ENCODE measurements at regions not wholly inside any gene's neighbourhood (a gene's known extent, or its start where the extent isn't known, plus 50 kb on each side); places are given as distances from the start of the nearest gene placed in this dataset.
"Not testable (repeated sequence)": the region's sequence is repeated elsewhere in the genome, so short reads cannot be mapped to it uniquely, and the experiment has no call there.

- TF ChIP-seq POLR2A (IDR thresholded peaks at IDR 0.05; ENCODE audit: low read depth, low read length) (no peak), TAF1 (IDR thresholded peaks at IDR 0.05; ENCODE audit: borderline replicate concordance, low read depth, low read length) (no peak), POLR2AphosphoS5 (IDR thresholded peaks at IDR 0.05; ENCODE audit: low read depth, low read length) (no peak)
- no peak for FAIRE-seq
- no peak for DNase-seq (ENCODE audit: insufficient read length)
Measured at GRCh38 chr3:194189243-194189791, 53.4 kb downstream of the HES1 start.

- not testable (repeated sequence) for FAIRE-seq; DNase-seq (ENCODE audit: insufficient read length)
Measured at GRCh38 chr3:194191850-194192249, 55.9 kb downstream of the HES1 start.

- FAIRE-seq = peak; percentile 36
Measured at GRCh38 chr3:194194051-194194756, 58.3 kb downstream of the HES1 start.

GRCh38 chr3:194194757-194195085 lies 58.8 kb downstream of the HES1 start:
- TF ChIP-seq TAF1 (IDR thresholded peaks at IDR 0.05; ENCODE audit: borderline replicate concordance, low read depth, low read length) (no peak), POLR2A (IDR thresholded peaks at IDR 0.05; ENCODE audit: low read depth, low read length) (no peak), POLR2AphosphoS5 (IDR thresholded peaks at IDR 0.05; ENCODE audit: low read depth, low read length) (no peak)
- no peak for DNase-seq (ENCODE audit: insufficient read length)
- FAIRE-seq = no peak

More at GRCh38 chr3:194194051-194194756, 58.3 kb downstream of the HES1 start:
- DNase-seq (ENCODE audit: insufficient read length) = no peak
- TF ChIP-seq POLR2AphosphoS5 (IDR thresholded peaks at IDR 0.05; ENCODE audit: low read depth, low read length) = no peak
- TF ChIP-seq POLR2A (IDR thresholded peaks at IDR 0.05; ENCODE audit: low read depth, low read length) = no peak
- no peak for TF ChIP-seq TAF1 (IDR thresholded peaks at IDR 0.05; ENCODE audit: borderline replicate concordance, low read depth, low read length)

- no peak for FAIRE-seq
Measured at GRCh38 chr3:194195611-194196010, 59.7 kb downstream of the HES1 start.

GRCh38 chr3:194196876-194197275 lies 60.9 kb downstream of the HES1 start:
- DNase-seq (ENCODE audit: insufficient read length) (no peak), FAIRE-seq (no peak)
- TF ChIP-seq TAF1 (IDR thresholded peaks at IDR 0.05; ENCODE audit: borderline replicate concordance, low read depth, low read length) (no peak), POLR2AphosphoS5 (IDR thresholded peaks at IDR 0.05; ENCODE audit: low read depth, low read length) (no peak), POLR2A (IDR thresholded peaks at IDR 0.05; ENCODE audit: low read depth, low read length) (no peak)

More at GRCh38 chr3:194195611-194196010, 59.7 kb downstream of the HES1 start:
- no peak for TF ChIP-seq TAF1 (IDR thresholded peaks at IDR 0.05; ENCODE audit: borderline replicate concordance, low read depth, low read length)
- no peak for TF ChIP-seq POLR2AphosphoS5 (IDR thresholded peaks at IDR 0.05; ENCODE audit: low read depth, low read length)
- no peak for TF ChIP-seq POLR2A (IDR thresholded peaks at IDR 0.05; ENCODE audit: low read depth, low read length)
- DNase-seq (ENCODE audit: insufficient read length) = no peak

GRCh38 chr3:194197396-194197960 lies 61.5 kb downstream of the HES1 start:
- DNase-seq (ENCODE audit: insufficient read length) = no peak
- no peak for FAIRE-seq
- no peak for TF ChIP-seq POLR2AphosphoS5 (IDR thresholded peaks at IDR 0.05; ENCODE audit: low read depth, low read length)
- TF ChIP-seq TAF1 (IDR thresholded peaks at IDR 0.05; ENCODE audit: borderline replicate concordance, low read depth, low read length) = no peak
- TF ChIP-seq POLR2A (IDR thresholded peaks at IDR 0.05; ENCODE audit: low read depth, low read length) = no peak

- no peak for TF ChIP-seq TAF1 (IDR thresholded peaks at IDR 0.05; ENCODE audit: borderline replicate concordance, low read depth, low read length)
- TF ChIP-seq POLR2A (IDR thresholded peaks at IDR 0.05; ENCODE audit: low read depth, low read length) = no peak
- TF ChIP-seq POLR2AphosphoS5 (IDR thresholded peaks at IDR 0.05; ENCODE audit: low read depth, low read length) = no peak
- no peak for DNase-seq (ENCODE audit: insufficient read length)
- no peak for FAIRE-seq
Measured at GRCh38 chr3:194197981-194198695, 62.2 kb downstream of the HES1 start.

GRCh38 chr3:194198938-194199337 lies 63.0 kb downstream of the HES1 start:
- TF ChIP-seq TAF1 (IDR thresholded peaks at IDR 0.05; ENCODE audit: borderline replicate concordance, low read depth, low read length) (no peak), POLR2A (IDR thresholded peaks at IDR 0.05; ENCODE audit: low read depth, low read length) (no peak), POLR2AphosphoS5 (IDR thresholded peaks at IDR 0.05; ENCODE audit: low read depth, low read length) (no peak)
- no peak for FAIRE-seq
- no peak for DNase-seq (ENCODE audit: insufficient read length)

GRCh38 chr3:194200422-194201081 lies 64.6 kb downstream of the HES1 start:
- DNase-seq (ENCODE audit: insufficient read length) (no peak), FAIRE-seq (no peak)
- no peak for TF ChIP-seq TAF1 (IDR thresholded peaks at IDR 0.05; ENCODE audit: borderline replicate concordance, low read depth, low read length)
- TF ChIP-seq POLR2A (IDR thresholded peaks at IDR 0.05; ENCODE audit: low read depth, low read length) = no peak
- no peak for TF ChIP-seq POLR2AphosphoS5 (IDR thresholded peaks at IDR 0.05; ENCODE audit: low read depth, low read length)

- no peak for FAIRE-seq
- TF ChIP-seq TAF1 (IDR thresholded peaks at IDR 0.05; ENCODE audit: borderline replicate concordance, low read depth, low read length) (no peak), POLR2AphosphoS5 (IDR thresholded peaks at IDR 0.05; ENCODE audit: low read depth, low read length) (no peak), POLR2A (IDR thresholded peaks at IDR 0.05; ENCODE audit: low read depth, low read length) (no peak)
- no peak for DNase-seq (ENCODE audit: insufficient read length)
Measured at GRCh38 chr3:194201953-194202666, 66.2 kb downstream of the HES1 start.
